ENCODE measurements at regions not wholly inside any gene's neighbourhood (a gene's known extent, or its start where the extent isn't known, plus 50 kb on each side); places are given as distances from the start of the nearest gene placed in this dataset.

GRCh38 chr7:34281260-34281659 is 375.9 kb downstream of the BMPER start:
- DNase-seq (ENCODE audit: low spot score): no peak
- Histone ChIP-seq H3K27me3 (replicated peaks; ENCODE audit: insufficient read depth) (no peaks in the 10 kb centered on the region), H3K9me3 (no peaks in the 10 kb centered on the region), H3K36me3 (no peaks in the 10 kb centered on the region), H3K4me1 (replicated peaks) (no peaks in the 10 kb centered on the region), H3K27ac (no peak overlapping the region), H3K4me3 (no peak overlapping the region)
- no peak for TF ChIP-seq POLR2AphosphoS5 (IDR thresholded peaks at IDR 0.05)
- no peak for TF ChIP-seq POLR2A (IDR thresholded peaks at IDR 0.05)
- TF ChIP-seq CTCF (IDR thresholded peaks at IDR 0.05): no peak
- intact Hi-C loops (cut with DNase I): no loop called here
- WGBS: 78% methylated on average over 1 of the region's 1 CpG

- no peaks in the 10 kb centered on the region for H3K36me3 ChIP-seq
- WGBS: 27% methylated on average over 1 of the region's 1 CpG
- H3K9me3 ChIP-seq: no peaks in the 10 kb centered on the region
- no peak for DNase-seq (ENCODE audit: low spot score)
- no peak overlapping the region for H3K27ac ChIP-seq
- no peak for TF ChIP-seq CTCF (IDR thresholded peaks at IDR 0.05)
- TF ChIP-seq POLR2AphosphoS5 (IDR thresholded peaks at IDR 0.05): no peak
- no peak for TF ChIP-seq POLR2A (IDR thresholded peaks at IDR 0.05)
- no peaks in the 10 kb centered on the region for H3K4me1 ChIP-seq (replicated peaks)
- no peaks in the 10 kb centered on the region for H3K27me3 ChIP-seq (replicated peaks; ENCODE audit: insufficient read depth)
- H3K4me3 ChIP-seq: no peak overlapping the region
- intact Hi-C loops (cut with DNase I): no loop called here
Observed at GRCh38 chr7:34282271-34282670, 375.7 kb upstream of the NPSR1 start.

GRCh38 chr7:34296663-34297062 is 361.4 kb upstream of the NPSR1 start:
- intact Hi-C loops (cut with DNase I): no loop called here
- no peaks in the 10 kb centered on the region for H3K36me3 ChIP-seq
- TF ChIP-seq POLR2AphosphoS5 (IDR thresholded peaks at IDR 0.05) (no peak), CTCF (IDR thresholded peaks at IDR 0.05) (no peak), POLR2A (IDR thresholded peaks at IDR 0.05) (no peak)
- no peaks in the 10 kb centered on the region for H3K27me3 ChIP-seq (replicated peaks; ENCODE audit: insufficient read depth)
- no peak overlapping the region for H3K4me3 ChIP-seq
- no peaks in the 10 kb centered on the region for H3K9me3 ChIP-seq
- WGBS: 41% methylated on average over 1 of the region's 1 CpG
- H3K4me1 ChIP-seq (replicated peaks): no peaks in the 10 kb centered on the region
- DNase-seq (ENCODE audit: low spot score): no peak
- no peak overlapping the region for H3K27ac ChIP-seq

- DNase-seq (ENCODE audit: low spot score): no peak
- no peaks in the 10 kb centered on the region for H3K4me1 ChIP-seq (replicated peaks)
- H3K4me3 ChIP-seq: no peak overlapping the region
- no peak overlapping the region for H3K27ac ChIP-seq
- intact Hi-C loops (cut with DNase I): no loop called here
- no peaks in the 10 kb centered on the region for H3K36me3 ChIP-seq
- WGBS: 70% methylated on average over 4 of the region's 4 CpGs
- H3K9me3 ChIP-seq: no peaks in the 10 kb centered on the region
- TF ChIP-seq POLR2AphosphoS5 (IDR thresholded peaks at IDR 0.05) (no peak), POLR2A (IDR thresholded peaks at IDR 0.05) (no peak), CTCF (IDR thresholded peaks at IDR 0.05) (no peak)
- no peaks in the 10 kb centered on the region for H3K27me3 ChIP-seq (replicated peaks; ENCODE audit: insufficient read depth)
Observed at GRCh38 chr7:34298492-34299013, 359.5 kb upstream of the NPSR1 start.

GRCh38 chr7:34299066-34299465 is 359.0 kb upstream of the NPSR1 start:
- no peaks in the 10 kb centered on the region for H3K36me3 ChIP-seq
- WGBS: 94% methylated on average over 4 of the region's 4 CpGs

More at GRCh38 chr7:34299066-34299465, 359.0 kb upstream of the NPSR1 start:
- Histone ChIP-seq H3K27ac (no peak overlapping the region), H3K9me3 (no peaks in the 10 kb centered on the region), H3K27me3 (replicated peaks; ENCODE audit: insufficient read depth) (no peaks in the 10 kb centered on the region), H3K4me3 (no peak overlapping the region), H3K4me1 (replicated peaks) (no peaks in the 10 kb centered on the region)
- TF ChIP-seq POLR2AphosphoS5 (IDR thresholded peaks at IDR 0.05) (no peak), CTCF (IDR thresholded peaks at IDR 0.05) (no peak), POLR2A (IDR thresholded peaks at IDR 0.05) (no peak)
- no peak for DNase-seq (ENCODE audit: low spot score)
- intact Hi-C loops (cut with DNase I): no loop called here

All from prostate gland (tissue), 2 donors.